Fibroblast of lung (primary cell): ENCODE measurements at regions not wholly inside any gene's neighbourhood (a gene's known extent, or its start where the extent isn't known, plus 50 kb on each side); places are given as distances from the start of the nearest gene placed in this dataset.

ENCODE experiments used
- DNase-seq, 2 donors: peaks; one replicate each; pipeline versions ENCODE4 v3.0.0 to v3.0.0-alpha.2; 2010; ENCODE audit warnings: low read depth in 2 of 2
- H2AFZ ChIP-seq: 2 replicates; pipeline ENCODE4 v1.5.1; 2012; ENCODE audit warnings: low read length, control low read depth, inconsistent platforms
- H3K27ac ChIP-seq: 2 replicates; pipeline ENCODE4 v1.5.1; 2011; ENCODE audit warnings: low read length, control low read depth; ENCODE audit not compliant: insufficient read depth
- H3K27me3 ChIP-seq: 2 replicates; pipeline ENCODE4 v1.5.1; 2011; ENCODE audit warnings: mild to moderate bottlenecking, low read length; ENCODE audit not compliant: control insufficient read depth, insufficient read depth
- H3K36me3 ChIP-seq: 2 replicates; pipeline ENCODE4 v1.5.1; 2011; ENCODE audit warnings: low read length; ENCODE audit not compliant: control insufficient read depth, insufficient read depth
- H3K4me1 ChIP-seq: 2 replicates; pipeline ENCODE4 v1.5.1; 2011; ENCODE audit warnings: low read length; ENCODE audit not compliant: control insufficient read depth, insufficient read depth; ENCODE audit errors: extremely low read depth
- H3K4me2 ChIP-seq: 2 replicates; pipeline ENCODE4 v1.5.1; 2011; ENCODE audit warnings: low read length, control low read depth; ENCODE audit not compliant: insufficient read depth; ENCODE audit errors: extremely low read depth
- H3K4me3 ChIP-seq, 4 experiments: fragments of 200-600 bp in 1 of 4; sonication (generic) in 1 of 4; replicated peaks in 1 of 4; 2 replicates each; pipeline ENCODE4 v1.5.1; 2011 to 2016; ENCODE audit warnings: low read length in 4 of 4, low read depth in 3 of 4, mild to moderate bottlenecking in 3 of 4, control low read depth in 2 of 4, inconsistent platforms in 1 of 4, mixed read lengths in 1 of 4; ENCODE audit not compliant: insufficient read depth in 1 of 4; ENCODE audit errors: control extremely low read depth in 1 of 4
- H3K79me2 ChIP-seq: 2 replicates; pipeline ENCODE4 v1.5.1; 2012; ENCODE audit warnings: mild to moderate bottlenecking, low read length, inconsistent platforms; ENCODE audit not compliant: control insufficient read depth, insufficient read depth
- H3K9ac ChIP-seq: 2 replicates; pipeline ENCODE4 v1.5.1; 2011; ENCODE audit warnings: mild to moderate bottlenecking, low read length, control low read depth; ENCODE audit not compliant: insufficient read depth
- H3K9me3 ChIP-seq: 2 replicates; pipeline ENCODE4 v1.5.1; 2012; ENCODE audit warnings: low read depth, low read length; ENCODE audit not compliant: control insufficient read depth, insufficient read depth
- H4K20me1 ChIP-seq: 2 replicates; pipeline ENCODE4 v1.5.1; 2011; ENCODE audit warnings: low read length; ENCODE audit not compliant: control insufficient read depth, insufficient read depth; ENCODE audit errors: extremely low read depth
- CTCF ChIP-seq, 2 donors: IDR thresholded peaks in 1 of 2; conservative IDR thresholded peaks in 1 of 2; 1 replicate in 1 of 2; 2 replicates in 1 of 2; pipeline ENCODE4 v1.5.1; 2011 to 2012; ENCODE audit warnings: low read length in 2 of 2, control low read depth in 1 of 2, inconsistent platforms in 1 of 2, low read depth in 1 of 2, mild to moderate bottlenecking in 1 of 2
- EZH2 ChIP-seq: IDR thresholded peaks from 2 replicates; pipeline ENCODE4 v1.5.1; 2012; ENCODE audit warnings: low read length, control low read depth, mild to moderate bottlenecking; ENCODE audit errors: missing control alignments

- no peak for DNase-seq
- no peak overlapping the region for H3K4me2 ChIP-seq
- no peak overlapping the region for H2AFZ ChIP-seq
- no peaks in the 10 kb centered on the region for H3K9me3 ChIP-seq
- H3K4me3 ChIP-seq: no peak overlapping the region
- H3K4me1 ChIP-seq: no peaks in the 10 kb centered on the region
- no peak overlapping the region for H3K9ac ChIP-seq
- no peaks in the 10 kb centered on the region for H3K79me2 ChIP-seq
- TF ChIP-seq EZH2: no peak
- no peak for TF ChIP-seq CTCF (conservative IDR thresholded peaks at IDR 0.05 in 1 of 2, IDR thresholded peaks at IDR 0.05 in 1 of 2; ENCODE audit: low read depth in 1 of 2, low read length in 2 of 2)
- no peak overlapping the region for H3K27ac ChIP-seq
- no peaks in the 10 kb centered on the region for H4K20me1 ChIP-seq
- H3K36me3 ChIP-seq: no peaks in the 10 kb centered on the region
- no peaks in the 10 kb centered on the region for H3K27me3 ChIP-seq
Measured at GRCh38 chr3:103794656-103795055, 1359.8 kb downstream of the ZPLD1 start.

- H2AFZ ChIP-seq: no peak overlapping the region
- H3K9ac ChIP-seq: no peak overlapping the region
- no peak for DNase-seq
- no peaks in the 10 kb centered on the region for H3K4me1 ChIP-seq
- no peaks in the 10 kb centered on the region for H4K20me1 ChIP-seq
- H3K27me3 ChIP-seq: no peaks in the 10 kb centered on the region
- no peak overlapping the region for H3K4me2 ChIP-seq
- H3K36me3 ChIP-seq: no peaks in the 10 kb centered on the region
- no peaks in the 10 kb centered on the region for H3K9me3 ChIP-seq
- no peak overlapping the region for H3K27ac ChIP-seq
- no peak overlapping the region for H3K4me3 ChIP-seq
- H3K79me2 ChIP-seq: no peaks in the 10 kb centered on the region
- TF ChIP-seq CTCF (conservative IDR thresholded peaks at IDR 0.05 in 1 of 2, IDR thresholded peaks at IDR 0.05 in 1 of 2; ENCODE audit: low read depth in 1 of 2, low read length in 2 of 2) (no peak), EZH2 (no peak)
Measured at GRCh38 chr3:103796068-103796467, 1361.3 kb downstream of the ZPLD1 start.

- Histone ChIP-seq H3K4me1 (no peaks in the 10 kb centered on the region), H3K27ac (no peak overlapping the region), H3K4me3 (no peak overlapping the region), H3K9me3 (no peaks in the 10 kb centered on the region), H3K27me3 (no peaks in the 10 kb centered on the region), H3K36me3 (no peaks in the 10 kb centered on the region), H3K9ac (no peak overlapping the region), H3K4me2 (no peak overlapping the region), H2AFZ (no peak overlapping the region), H4K20me1 (no peaks in the 10 kb centered on the region), H3K79me2 (no peaks in the 10 kb centered on the region)
- no peak for DNase-seq
- no peak for TF ChIP-seq CTCF (conservative IDR thresholded peaks at IDR 0.05 in 1 of 2, IDR thresholded peaks at IDR 0.05 in 1 of 2; ENCODE audit: low read depth in 1 of 2, low read length in 2 of 2)
- no peak for TF ChIP-seq EZH2
Measured at GRCh38 chr3:103803787-103804186, 1369.0 kb downstream of the ZPLD1 start.
